Esophagus muscularis mucosa (tissue), 4 donors: ENCODE measurements at regions not wholly inside any gene's neighbourhood (a gene's known extent, or its start where the extent isn't known, plus 50 kb on each side); places are given as distances from the start of the nearest gene placed in this dataset.

Experiments used
- EP300 ChIP-seq: sonication (generic); formaldehyde crosslinking; IDR thresholded peaks from one replicate; pipeline ENCODE4 v1.6.1; 2017; ENCODE audit warnings: antibody characterized with exemption
- POLR2A ChIP-seq: fragments of 450-650 bp; IDR thresholded peaks from one replicate; pipeline ENCODE4 v1.6.1; 2017; ENCODE audit warnings: antibody characterized with exemption, moderate library complexity, mild to moderate bottlenecking, low read depth
- TF ChIP-seq, protein P1 (sequence below), 3 experiments: fragments of 200-600 bp in 2 of 3; fragments of 450-650 bp in 1 of 3; sonication (generic) in 2 of 3; IDR thresholded peaks; one replicate each; pipeline ENCODE4 v1.5.1; 2017 to 2019; ENCODE audit warnings: antibody characterized with exemption in 3 of 3, mild to moderate bottlenecking in 2 of 3, moderate library complexity in 1 of 3

DNA sequence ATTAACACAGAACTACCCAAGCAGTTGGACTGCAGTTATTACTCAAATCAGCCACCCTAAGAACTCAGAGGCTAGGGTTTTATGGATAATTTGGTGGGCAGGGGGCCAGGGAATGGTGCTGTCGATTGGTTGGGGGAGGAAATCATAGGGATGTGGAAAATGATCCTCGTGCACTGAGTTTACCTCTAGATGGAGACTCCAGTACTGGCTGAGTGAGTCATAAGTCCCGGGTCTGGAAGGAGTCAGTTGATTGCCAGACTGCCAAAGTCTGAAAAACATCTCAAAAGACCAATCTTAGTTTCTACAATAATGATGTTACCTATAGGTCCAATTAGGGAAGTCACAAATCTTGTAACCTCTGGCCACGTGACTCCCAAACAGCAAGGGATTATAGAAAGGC lies 257.5 kb upstream of the PRMT6 start:
- TF ChIP-seq, protein P1, sequence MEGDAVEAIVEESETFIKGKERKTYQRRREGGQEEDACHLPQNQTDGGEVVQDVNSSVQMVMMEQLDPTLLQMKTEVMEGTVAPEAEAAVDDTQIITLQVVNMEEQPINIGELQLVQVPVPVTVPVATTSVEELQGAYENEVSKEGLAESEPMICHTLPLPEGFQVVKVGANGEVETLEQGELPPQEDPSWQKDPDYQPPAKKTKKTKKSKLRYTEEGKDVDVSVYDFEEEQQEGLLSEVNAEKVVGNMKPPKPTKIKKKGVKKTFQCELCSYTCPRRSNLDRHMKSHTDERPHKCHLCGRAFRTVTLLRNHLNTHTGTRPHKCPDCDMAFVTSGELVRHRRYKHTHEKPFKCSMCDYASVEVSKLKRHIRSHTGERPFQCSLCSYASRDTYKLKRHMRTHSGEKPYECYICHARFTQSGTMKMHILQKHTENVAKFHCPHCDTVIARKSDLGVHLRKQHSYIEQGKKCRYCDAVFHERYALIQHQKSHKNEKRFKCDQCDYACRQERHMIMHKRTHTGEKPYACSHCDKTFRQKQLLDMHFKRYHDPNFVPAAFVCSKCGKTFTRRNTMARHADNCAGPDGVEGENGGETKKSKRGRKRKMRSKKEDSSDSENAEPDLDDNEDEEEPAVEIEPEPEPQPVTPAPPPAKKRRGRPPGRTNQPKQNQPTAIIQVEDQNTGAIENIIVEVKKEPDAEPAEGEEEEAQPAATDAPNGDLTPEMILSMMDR (IDR thresholded peaks at IDR 0.05) = no peak
- no peak for TF ChIP-seq EP300
- no peak for TF ChIP-seq POLR2A
